ENCODE measurements at regions not wholly inside any gene's neighbourhood (a gene's known extent, or its start where the extent isn't known, plus 50 kb on each side); places are given as distances from the start of the nearest gene placed in this dataset.

- TF ChIP-seq ZBTB11 (CRISPR knock-in tag; IDR thresholded peaks at IDR 0.05) (no peak), NFIC (IDR thresholded peaks at IDR 0.05) (peak; percentile 51; the same call in 1 of the 2 replicates), ZZZ3 (IDR thresholded peaks at IDR 0.05) (no peak), ZNF79 (CRISPR knock-in tag; IDR thresholded peaks at IDR 0.05; ENCODE audit: low read depth) (no peak), ZNF239 (CRISPR knock-in tag; IDR thresholded peaks at IDR 0.05) (no peak), BDP1 (IDR thresholded peaks at IDR 0.05; ENCODE audit: insufficient read depth, insufficient read length) (no peak), ZSCAN32 (CRISPR knock-in tag; IDR thresholded peaks at IDR 0.05) (no peak), ATF1 (CRISPR knock-in tag; IDR thresholded peaks at IDR 0.05) (no peak), ATF1 (tag; IDR thresholded peaks at IDR 0.05) (no peak), ZFP91 (CRISPR knock-in tag; IDR thresholded peaks at IDR 0.05) (no peak), RFX1 (IDR thresholded peaks at IDR 0.05) (no peak), ZNF592 (IDR thresholded peaks at IDR 0.05) (no peak), RAD21 (CRISPR knock-in tag; conservative IDR thresholded peaks at IDR 0.05 in 1 of 2, IDR thresholded peaks at IDR 0.05 in 1 of 2) (no peak), ZNF253 (CRISPR knock-in tag; conservative IDR thresholded peaks at IDR 0.05) (no peak), MLX (CRISPR knock-in tag; conservative IDR thresholded peaks at IDR 0.05) (no peak), ZNF644 (tag; IDR thresholded peaks at IDR 0.05; ENCODE audit: low read depth) (no peak), NR2C2 (CRISPR knock-in tag; IDR thresholded peaks at IDR 0.05) (no peak), NR2C2 (tag; IDR thresholded peaks at IDR 0.05) (0 out of 2 replicates have a peak, but pooled peaks have one; percentile 17)
These were observed 75.5 kb upstream of the BOD1 start (continued) for GRCh38 chr5:173691931-173692330.

Data from K562 (cell line).